C4-2B (cell line): ENCODE measurements at regions not wholly inside any gene's neighbourhood (a gene's known extent, or its start where the extent isn't known, plus 50 kb on each side); places are given as distances from the start of the nearest gene placed in this dataset.

Source experiments
- CTCF ChIP-seq: fragments of 450-650 bp; conservative IDR thresholded peaks from 2 replicates; pipeline ENCODE4 v1.5.1; 2017; ENCODE audit warnings: mild to moderate bottlenecking
- ZFX ChIP-seq: fragments of 450-650 bp; IDR thresholded peaks from 2 replicates; pipeline ENCODE4 v1.6.1; 2017

GRCh38 chr10:3233486-3233990 lies 61.0 kb upstream of the PITRM1 start:
- TF ChIP-seq CTCF (no peak), ZFX (no peak)
